Activated CD4-positive, alpha-beta T cell treated with anti-CD3 and anti-CD28 coated beads, Interleukin-2, amount 50 U/mL, for 16 hours (primary cell): ENCODE measurements at regions not wholly inside any gene's neighbourhood (a gene's known extent, or its start where the extent isn't known, plus 50 kb on each side); places are given as distances from the start of the nearest gene placed in this dataset.

ENCODE experiments used
- DNase-seq: peaks from one replicate; pipeline ENCODE4 v3.0.0-alpha.2; 2020

DNA sequence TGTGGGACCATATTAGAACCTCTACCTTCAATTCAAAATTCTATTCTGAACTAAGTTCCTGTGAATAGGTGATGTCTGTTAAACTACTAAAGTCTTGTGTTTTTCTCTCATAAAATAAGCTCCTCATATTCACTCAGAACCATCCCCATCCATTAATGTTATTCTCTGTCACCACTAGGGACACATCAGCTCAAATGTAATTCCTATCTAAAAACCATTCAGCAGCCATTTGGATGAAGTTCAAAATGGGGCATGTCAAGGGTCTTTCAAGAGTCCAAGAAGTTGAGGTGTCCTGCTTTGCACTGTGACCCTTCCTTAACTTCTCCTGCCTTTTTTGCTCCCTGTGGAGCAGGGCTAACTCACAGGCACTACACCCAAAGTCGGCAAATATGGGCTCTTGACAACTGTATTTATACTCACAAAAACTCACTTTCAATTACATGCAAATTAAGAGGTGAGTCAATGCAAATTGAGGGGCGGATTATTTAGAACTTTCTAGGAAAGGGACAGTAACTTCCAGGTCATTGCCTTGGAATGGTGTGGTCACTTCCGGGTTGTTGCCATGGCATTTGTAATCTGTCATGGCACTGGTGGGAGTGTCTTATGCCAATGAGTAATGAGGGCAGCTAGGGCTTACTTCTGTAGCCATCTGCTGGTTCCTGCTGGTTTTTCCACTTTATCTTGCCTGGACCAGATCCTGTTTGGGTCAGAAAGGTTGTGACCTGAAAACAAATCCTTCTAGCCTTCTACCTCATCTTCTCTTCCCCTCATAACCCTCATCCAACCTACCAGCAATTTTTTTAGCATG is 128.2 kb upstream of the COX10 start:
- no peak for DNase-seq

DNA sequence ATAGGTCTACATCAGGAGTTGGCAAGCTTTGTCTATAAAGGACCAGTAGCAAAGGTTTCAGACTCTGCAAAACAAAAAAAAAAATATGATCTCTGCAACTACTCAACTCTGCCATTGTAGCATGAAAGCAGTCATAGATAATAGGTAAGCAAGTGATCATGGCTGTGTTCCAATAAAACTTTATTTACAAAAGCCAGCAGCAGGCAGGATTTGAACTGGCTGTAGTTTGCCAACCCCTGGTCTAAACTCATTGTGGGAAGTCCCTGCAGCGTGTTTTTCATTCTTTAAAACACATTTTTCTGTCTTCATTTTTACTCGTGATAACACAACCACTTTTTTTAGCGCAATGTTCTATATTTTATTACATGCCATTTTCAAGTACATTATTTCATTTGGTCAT is 127.5 kb upstream of the COX10 start:
- no peak for DNase-seq

DNA sequence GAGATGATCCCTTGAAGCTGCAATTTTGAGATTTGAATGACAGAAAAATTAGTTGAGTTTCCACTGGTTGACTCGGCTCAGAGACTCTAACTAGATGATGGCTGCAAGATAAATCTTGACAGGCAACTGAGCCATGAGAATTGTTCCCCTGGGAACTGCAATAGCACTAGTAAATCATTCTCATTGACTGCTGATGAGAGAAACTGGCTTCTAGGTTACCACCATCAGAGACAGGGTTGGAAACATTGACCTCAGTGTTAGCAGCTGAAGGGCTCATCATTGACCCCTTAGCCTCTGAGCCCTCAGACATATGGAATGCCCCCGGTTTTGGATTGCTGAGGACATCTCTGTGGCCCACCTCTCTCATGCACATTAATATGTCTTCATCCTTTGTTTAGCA is 125.4 kb upstream of the COX10 start:
- no peak for DNase-seq

DNA sequence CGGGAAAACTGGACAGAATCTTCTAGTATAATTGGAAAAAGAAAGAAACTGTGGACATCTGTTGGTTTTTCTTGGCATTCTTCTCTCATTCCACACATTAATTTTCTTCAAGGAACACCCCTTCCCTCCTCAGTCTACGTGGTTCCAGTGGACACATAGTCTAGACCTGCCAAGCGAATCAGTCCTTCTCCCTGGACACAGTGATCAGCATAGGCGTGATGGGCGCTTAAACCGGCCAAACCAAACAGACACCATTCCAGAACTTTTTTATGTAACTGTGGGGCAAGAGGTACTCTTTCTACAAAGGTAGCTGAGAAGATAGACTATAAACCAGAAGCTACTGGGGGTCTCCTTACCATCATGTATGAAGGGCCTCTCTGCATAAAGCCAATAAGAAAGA is 121.8 kb upstream of the COX10 start:
- DNase-seq = no peak

DNA sequence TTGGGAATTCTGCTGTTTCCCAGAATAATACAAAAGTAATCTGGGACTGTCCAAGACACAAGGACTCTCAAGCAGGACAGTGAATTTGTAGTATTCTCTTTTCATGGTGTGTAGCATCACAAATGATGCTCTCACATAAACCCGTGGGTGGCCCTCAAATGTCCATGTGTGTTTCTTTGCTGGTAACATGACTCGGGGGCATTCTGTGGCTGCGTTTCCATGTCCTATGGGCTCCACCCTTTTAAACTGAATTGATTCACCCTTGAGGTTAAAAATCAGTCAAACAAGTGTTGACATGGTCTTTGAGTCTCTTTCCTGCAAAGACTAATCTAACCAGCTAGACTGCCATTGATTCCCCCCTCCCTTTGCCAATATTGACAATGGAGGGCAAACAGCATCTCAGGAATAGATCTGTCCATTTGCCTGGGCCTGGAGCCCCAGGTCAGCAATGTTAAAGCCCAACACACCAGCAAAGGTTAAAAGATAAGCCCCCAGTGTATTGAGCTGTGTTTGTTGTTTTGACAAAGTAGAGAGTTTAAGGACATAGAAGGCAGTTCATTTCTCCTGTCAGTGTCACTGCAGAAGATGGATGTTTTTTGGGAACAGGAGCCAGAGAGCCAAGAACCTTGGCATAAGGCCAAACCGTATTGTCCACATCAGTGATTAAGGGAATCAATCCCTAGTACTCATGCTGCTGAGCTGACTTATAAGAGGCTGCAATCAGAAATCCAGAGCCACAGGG is 117.1 kb upstream of the COX10 start:
- DNase-seq = no peak

DNA sequence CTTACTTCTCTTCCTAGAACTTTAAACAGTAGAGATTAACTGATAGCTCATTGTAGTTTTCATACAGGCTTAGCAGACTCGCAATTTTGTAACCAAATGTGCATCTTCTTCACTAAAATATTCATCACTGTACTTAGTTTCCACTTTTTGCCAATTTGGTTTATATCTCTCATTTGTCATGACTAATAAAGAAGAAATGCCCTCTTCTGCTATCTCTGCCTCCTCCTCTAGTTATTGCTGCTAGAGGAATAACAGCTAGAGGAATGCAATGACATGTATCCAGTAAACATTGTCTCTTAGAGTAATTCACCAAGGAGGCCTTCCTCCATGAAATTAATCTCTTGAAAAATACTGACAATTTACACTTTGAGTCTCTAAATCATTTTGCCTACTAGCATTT is 115.5 kb upstream of the COX10 start:
- DNase-seq = no peak

DNA sequence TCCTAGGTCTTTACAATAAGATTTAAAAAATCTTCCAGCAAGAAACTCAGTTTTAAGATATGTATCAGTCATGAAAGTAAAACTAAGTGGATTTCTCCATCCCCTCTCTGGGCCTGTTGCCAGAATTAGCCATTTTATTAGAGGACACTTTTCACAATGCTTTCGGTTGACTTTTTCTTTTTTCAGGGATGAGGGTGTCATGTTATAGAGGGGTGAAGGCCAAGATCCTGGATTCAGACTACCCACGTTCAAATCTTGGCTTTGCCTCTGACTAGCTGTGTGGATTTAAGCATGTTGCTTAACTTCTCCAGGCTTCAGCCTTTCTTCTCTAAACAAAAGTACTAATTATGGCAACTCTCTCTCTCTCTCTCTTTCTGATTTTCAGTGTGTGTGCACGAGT is 111.7 kb upstream of the COX10 start:
- no peak for DNase-seq

DNA sequence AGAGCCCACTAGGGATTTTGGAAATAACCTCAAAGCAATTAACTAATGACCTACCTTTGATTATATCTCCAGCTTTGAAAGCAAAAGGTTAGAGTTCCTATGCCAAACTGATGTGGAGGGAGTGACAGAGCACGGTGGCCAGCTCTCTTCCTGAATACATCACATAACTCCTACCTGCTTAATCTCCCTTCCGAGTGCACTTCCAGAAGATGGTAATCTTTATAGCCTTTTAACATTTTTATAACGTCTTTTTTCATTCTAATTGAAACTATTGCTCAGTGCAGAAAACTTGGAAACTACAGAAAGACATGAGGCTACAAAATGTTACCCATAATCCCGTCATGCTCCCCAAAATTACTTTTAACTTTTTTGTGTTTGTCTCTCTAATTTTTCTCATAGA is 110.5 kb upstream of the COX10 start:
- DNase-seq = no peak

DNA sequence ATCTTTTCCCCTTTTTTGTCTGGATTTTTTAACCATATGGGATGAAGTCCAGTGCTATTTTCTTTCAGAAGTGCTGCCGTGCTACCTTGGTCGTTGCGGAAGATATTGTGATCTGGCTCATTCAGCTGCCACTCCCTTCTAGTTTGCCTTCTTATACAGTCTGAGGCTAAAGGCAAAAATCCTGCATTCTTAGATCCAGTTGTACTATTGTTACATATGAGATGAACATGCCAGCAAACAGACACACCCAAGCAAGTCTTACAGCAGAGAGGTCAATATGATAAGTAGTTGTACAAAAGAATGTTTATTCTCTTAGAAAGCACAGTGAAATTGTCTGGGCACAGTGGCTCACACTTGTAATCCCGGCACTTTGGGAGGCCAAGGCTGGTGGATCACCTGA is 108.0 kb upstream of the COX10 start:
- DNase-seq = no peak

DNA sequence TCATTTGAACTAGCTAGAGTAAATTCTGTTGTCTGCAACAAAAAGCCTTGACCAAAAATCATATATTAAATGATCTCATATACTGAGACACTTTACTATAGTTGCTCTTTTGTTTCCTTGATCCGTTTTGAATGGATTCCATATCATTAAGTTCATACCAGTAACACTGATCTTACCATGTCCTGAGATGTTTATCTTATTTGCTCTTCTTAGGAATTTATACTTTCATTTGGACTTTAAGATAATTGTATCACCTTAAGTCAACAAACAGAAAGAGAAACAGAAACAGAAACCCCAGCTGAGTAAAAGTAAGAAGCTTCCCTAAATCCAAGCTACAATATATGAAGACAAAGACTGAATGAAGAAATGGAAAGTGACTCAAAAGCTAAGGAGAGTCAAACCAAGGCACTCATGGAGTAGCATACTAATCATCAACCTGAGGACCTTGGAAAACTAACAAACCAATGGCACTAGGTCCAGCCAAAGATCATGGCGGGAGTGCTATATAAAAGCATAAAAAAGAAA is 106.5 kb upstream of the COX10 start:
- no peak for DNase-seq

DNA sequence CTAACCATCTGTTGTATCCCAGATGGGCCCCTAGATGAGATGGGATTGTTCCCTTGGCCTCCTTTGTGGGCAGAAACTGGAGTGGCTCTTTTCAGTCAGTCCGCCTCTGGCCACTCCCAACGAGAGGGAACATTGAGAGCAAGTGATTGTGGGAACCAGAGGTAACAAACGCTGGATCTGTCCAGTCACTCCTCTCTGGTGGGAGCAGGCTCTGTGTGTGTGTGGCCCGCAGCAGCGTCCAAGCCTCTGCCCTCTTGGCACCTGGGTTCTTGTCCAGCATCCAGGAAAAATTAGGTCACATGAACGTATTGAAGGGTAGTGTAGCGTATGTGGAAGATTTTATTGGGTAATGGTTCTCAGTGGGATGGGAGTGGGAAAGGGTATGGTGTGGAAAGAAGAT is 101.9 kb upstream of the COX10 start:
- no peak for DNase-seq

DNA sequence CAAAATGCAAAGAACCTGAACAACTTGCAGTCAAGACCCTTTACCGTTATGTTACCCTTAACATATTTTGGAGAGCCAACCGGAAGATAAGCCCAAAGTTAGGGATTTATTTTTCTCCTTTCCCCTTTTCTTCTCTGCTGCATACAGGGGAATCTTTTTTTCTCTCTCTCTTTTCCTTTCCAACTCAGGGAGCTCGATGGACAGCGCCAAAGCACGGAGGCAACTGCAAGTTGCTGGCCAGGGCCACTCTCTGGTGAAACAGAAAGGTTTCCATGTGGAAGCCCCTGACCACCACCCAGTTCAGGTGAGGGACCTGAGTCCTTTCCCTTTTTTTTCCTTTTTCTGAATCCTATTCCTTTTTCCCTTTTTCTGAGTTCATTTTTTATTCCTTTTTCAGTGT is 98.8 kb upstream of the COX10 start:
- no peak for DNase-seq

DNA sequence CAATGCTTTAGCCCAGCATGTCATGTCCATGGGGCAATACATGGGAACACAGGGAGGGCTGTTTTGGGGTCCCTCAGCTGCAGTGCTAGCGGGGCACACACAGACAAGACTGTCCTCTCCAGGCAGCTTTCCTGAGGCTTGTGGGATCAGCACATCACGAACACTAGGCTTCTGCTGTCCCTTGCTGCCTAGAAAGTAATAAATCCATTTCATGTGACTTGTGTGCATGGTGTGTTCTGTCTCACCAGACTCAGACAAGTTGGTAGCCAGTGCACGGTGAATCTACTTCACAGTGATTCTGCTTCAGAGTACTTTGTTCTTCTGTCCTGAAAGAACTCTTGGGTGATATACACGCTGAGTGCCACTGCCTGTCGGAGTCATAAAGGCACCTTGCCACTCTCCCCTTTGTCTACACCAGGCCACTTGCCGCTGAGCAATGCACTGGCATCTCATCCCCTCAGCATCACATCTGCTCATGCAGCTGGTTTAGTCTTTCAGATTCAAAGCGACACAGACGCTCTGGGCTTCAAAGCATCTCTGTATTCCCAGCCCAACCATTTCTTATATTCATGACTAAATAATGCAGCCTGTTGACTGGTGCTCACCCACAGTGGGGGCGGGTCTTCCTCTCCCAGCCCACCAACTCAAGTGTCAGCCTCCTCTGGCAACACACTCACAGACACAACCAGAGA is 95.2 kb upstream of the COX10 start:
- DNase-seq = no peak

DNA sequence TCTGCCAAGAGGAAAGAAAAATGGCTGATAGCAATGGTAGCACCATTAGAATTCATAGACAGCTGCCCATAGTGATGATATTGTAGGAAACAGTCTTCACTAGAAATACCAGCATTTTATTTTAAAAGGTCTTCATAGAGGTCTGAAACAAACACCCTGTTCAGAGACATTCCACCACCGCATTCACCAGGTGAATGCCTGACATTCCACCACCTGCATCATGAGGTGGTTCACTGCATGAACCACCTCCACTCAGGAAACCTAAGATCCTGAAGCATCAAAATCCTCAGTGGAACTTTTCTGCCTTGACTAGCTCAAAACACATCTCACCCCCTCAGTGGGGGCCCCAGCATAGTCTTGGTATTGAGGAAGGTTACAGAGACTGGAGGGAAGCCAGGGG is 91.5 kb upstream of the COX10 start:
- no peak for DNase-seq

DNA sequence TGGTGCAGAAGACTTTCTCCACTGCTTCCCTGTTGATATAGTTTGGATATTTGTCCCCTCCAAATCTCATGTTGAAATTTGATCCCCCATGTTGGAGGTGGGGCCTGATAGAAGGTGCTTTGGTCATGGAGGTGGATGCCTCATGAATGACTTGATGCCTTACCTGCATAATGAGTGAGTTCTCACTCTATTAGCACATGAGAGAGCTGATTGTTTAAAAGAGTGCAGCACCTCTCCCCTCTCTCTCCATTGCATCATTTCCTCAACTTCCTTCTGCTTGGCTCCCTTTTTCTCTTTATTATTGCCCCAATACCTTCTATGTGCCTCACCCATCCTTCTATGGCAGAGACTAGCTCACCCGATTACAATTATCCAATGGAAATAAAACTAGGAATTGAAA is 90.8 kb upstream of the COX10 start:
- no peak for DNase-seq

DNA sequence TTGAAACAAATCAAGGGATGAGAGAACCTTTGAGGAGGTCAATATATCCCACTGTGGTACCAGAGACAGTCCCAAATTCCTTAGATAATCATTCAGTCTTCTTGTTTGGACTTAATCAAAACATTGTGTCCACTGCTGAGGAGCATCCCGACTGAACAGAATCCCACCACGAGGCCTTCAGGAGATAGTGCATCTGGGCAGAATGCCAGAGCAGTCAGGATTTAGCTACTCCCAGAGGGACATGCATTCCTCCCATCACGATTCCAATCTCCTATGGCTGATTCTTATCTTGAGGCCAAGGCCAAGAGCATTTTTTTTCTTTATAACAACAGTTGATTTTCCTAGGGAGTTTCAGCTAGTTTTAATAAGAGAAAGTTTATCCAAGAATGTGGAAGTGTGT is 87.4 kb upstream of the COX10 start:
- DNase-seq = no peak

DNA sequence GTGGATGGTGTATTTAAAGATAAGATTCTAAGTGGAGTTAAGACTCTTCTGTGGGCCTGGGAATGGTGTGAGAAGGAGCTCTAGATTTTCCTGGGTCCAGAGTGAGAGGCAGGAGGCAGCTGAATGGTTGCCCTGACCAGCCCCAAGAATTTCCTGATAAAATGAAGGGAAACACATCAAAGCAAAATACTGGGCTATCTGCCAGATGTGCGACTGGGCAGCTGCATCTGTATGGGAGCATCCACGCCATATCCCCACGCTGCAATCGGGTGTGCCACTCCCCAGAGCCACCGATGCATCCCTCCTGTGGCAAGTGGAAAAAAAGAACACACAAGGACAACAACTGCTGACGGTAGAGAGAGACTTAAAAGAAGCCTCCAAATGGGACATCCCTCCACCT is 84.3 kb upstream of the COX10 start:
- DNase-seq = no peak

DNA sequence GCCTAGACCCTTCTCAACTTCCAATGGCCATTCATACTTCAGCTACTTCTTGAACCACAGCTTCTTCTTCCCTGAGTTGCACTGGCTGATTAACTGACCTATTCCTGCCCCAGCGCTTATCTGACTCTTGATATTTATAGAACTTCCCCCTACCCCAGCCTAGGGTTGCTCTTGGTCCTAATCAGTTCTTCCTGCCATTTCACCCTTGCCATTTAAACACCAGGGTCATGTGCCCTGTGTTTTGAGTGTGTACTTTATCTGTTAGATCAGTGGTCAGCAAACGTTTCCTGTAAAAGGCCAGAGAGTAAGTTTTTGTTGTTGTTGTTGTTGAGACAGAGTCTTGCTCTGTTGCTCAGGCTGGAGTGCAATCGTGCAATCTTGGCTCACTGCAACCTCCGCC is 82.4 kb upstream of the COX10 start:
- no peak for DNase-seq

DNA sequence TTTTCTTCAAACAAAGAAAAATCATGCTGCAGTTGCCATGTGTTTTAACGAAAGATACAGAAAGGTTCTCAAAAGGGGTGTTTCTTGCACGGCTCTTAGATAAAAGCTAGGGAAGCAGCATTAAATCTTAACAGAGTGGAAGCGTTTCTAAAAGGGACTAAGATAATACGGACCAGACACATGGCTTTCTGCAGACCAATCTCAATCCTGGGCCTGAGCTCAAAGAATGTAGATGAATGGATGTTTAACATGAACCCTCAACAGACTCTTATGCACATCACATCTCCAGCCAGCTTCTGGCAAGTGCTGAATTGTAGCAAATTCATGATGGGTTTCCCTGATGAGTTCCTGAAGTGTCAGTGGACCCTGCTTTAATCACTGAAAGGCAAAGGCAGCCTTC is 80.2 kb upstream of the COX10 start:
- no peak for DNase-seq

DNA sequence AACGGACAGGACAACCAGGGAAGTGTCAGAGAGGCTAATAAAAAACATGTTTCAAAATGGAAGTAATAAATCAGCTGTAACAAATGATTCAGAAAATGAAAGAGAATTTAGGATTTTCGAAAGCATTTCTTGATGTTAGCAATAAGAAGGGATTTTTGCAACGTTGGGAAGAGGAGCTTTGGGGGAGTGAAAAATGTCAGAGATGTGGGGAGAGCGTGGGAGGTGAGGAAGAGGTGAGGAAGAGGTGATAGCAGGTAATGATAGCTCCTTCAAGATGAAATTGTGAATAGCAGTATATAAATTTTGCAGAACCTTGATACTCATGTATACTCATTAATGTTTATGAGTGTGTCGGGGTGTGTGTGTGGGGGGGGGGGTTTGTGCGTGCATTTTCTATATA is 76.2 kb upstream of the COX10 start:
- DNase-seq = no peak

DNA sequence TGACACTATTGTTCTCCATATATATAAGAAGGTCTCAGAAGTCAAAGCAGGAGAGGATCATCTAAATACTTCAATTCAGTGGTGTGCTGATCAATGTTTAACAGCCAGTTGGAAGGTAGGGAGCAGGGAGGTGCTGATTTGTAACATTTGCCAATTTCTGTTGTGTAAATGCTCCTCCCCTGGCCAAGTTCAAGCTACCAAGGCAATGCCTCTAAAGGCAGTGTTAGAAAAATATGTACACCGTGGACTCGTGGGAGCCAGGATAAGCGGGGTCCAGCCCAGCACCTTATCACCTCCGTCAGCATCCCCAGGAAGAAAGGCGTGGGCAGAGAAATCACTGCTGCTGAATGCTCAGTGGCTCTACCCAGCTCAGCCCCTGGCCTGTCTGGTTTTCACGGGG is 75.3 kb upstream of the COX10 start:
- no peak for DNase-seq

DNA sequence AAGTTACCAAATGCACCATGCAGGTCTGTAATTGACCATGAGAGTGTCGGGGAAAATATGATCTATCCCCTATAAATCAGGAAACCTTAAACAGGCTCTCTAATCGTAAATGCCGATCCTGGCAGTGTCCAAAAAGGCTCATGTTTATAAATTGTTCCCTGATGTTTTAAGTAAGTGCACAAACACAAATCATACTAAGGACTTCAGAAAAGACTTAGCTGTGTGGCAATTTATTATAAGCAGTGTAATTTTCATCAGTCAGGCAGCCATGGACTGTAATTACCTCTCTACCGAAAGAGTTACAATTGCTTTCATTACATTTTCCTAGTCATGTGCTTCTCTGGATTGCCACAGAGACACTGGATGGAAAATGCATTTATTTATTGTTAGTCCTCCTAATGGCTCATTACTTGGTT is 73.4 kb upstream of the COX10 start:
- DNase-seq = no peak

DNA sequence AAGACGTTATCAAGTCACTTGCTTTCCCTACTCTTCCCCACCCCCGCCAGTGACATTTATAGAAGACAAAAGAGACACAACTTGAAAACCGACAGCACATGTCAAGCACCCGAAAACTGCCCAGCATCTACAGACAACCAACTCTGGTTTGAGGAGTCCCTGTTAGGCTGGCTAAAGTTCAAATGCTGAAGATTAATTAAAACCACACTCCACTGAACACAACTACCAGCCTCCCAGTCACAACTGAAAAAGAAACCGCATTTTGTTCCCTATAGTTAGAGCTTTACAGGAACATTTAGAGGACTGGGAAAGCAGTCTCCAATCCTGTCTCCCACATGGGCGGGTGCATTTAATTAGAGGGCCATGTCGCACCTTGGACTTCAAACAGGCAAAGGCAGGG is 73.0 kb upstream of the COX10 start:
- DNase-seq = no peak

DNA sequence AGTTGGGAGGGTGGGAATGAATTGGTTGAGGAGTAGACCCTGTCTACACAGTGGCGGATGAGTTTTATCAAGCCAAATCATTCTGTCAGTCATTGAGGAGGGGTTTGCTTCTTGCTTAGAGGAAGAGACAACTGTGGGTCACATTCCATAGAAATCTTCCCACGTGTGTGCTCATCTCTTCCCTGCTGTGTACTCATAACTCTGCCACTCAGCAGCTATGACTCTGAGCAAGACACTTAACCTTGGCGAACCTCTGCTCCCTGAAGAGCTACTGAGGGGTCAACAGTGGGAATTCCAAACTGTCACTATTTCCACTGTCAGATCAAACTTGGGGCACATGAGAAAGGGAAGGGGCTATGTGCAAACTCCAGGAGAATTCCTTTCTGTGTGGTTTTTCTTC is 72.6 kb upstream of the COX10 start:
- no peak for DNase-seq
